Heart left ventricle (tissue), 16 donors: ENCODE measurements at regions not wholly inside any gene's neighbourhood (a gene's known extent, or its start where the extent isn't known, plus 50 kb on each side); places are given as distances from the start of the nearest gene placed in this dataset.

Source experiments
- ATAC-seq, 4 donors: fragments of 200-7000 bp; cut with Tn5 transposase; one replicate each; pipeline ENCODE4 v1.9.1; 2020 to 2022; ENCODE audit warnings: moderate library complexity in 4 of 4, mild to moderate bottlenecking in 3 of 4, moderate number of reproducible peaks in 1 of 4
- DNase-seq, 5 donors: peaks; one replicate each; pipeline ENCODE4 v3.0.0-alpha.2; 2020
- H3K27ac ChIP-seq, 12 donors: fragments of 200-600 bp; sonication (generic) in 4 of 12; one replicate each; pipeline versions ENCODE4 v1.5.0 to v1.8.0; 2016 to 2022; ENCODE audit warnings: mild to moderate bottlenecking in 2 of 12
- H3K27me3 ChIP-seq, 9 donors: fragments of 200-600 bp; sonication (generic) in 2 of 9; one replicate each; pipeline versions ENCODE4 v1.5.1 to v1.8.0; 2016 to 2022; ENCODE audit warnings: mild to moderate bottlenecking in 3 of 9
- H3K36me3 ChIP-seq, 9 donors: fragments of 200-600 bp; sonication (generic) in 2 of 9; one replicate each; pipeline versions ENCODE4 v1.5.0 to v1.8.0; 2018 to 2022; ENCODE audit warnings: mild to moderate bottlenecking in 2 of 9
- H3K4me1 ChIP-seq, 12 donors: fragments of 200-600 bp; sonication (generic) in 4 of 12; one replicate each; pipeline versions ENCODE4 v1.5.0 to v1.8.0; 2016 to 2022; ENCODE audit warnings: mild to moderate bottlenecking in 3 of 12
- H3K4me3 ChIP-seq, 12 donors: fragments of 200-600 bp; sonication (generic) in 4 of 12; one replicate each; pipeline versions ENCODE4 v1.5.0 to v1.8.0; 2017 to 2022; ENCODE audit warnings: mild to moderate bottlenecking in 9 of 12, moderate library complexity in 4 of 12
- H3K9me3 ChIP-seq, 12 donors: fragments of 200-600 bp; sonication (generic) in 4 of 12; one replicate each; pipeline versions ENCODE4 v1.5.0 to v1.8.0; 2016 to 2022; ENCODE audit warnings: mild to moderate bottlenecking in 1 of 12
- POLR2A ChIP-seq, 2 donors: fragments of 450-650 bp; IDR thresholded peaks; one replicate each; pipeline ENCODE4 v1.6.1; 2017; ENCODE audit warnings: antibody characterized with exemption in 2 of 2, mild to moderate bottlenecking in 2 of 2, moderate library complexity in 2 of 2
- WGBS, 4 donors: extraction: QIAGEN DNeasy Blood & Tissue Kit in 2 of 4; methylation state at CpG; one replicate each; pipeline versions ENCODE4 v1.1.5 to v1.1.7; 2013 to 2018; 5-methylcytosine and 5-hydroxymethylcytosine counted together
- intact Hi-C, 10 donors: fragments of 100-400 bp; cut with DNase I; formaldehyde crosslinking; loops; one replicate each; pipeline versions ENCODE4 v1.11.1 to v1.14.2; 2022
- TF ChIP-seq, protein P1 (sequence below), 12 donors: fragments of 200-600 bp; sonication (generic) in 4 of 12; IDR thresholded peaks; one replicate each; pipeline versions ENCODE4 v1.5.0 to v1.8.0; 2018 to 2022; ENCODE audit warnings: antibody characterized with exemption in 12 of 12, mild to moderate bottlenecking in 5 of 12
- donor health status: ischemic (EF 13 %, LVEDD 7.1; RV severe dilation, severe dysfunction).
- donor health status: healthy with polysubstance abuse.
- donor health status: DM: no; HTN: yes; CAD: no.
- donor health status: DM: no; HTN: no; CAD: no.
- donor health status: ischemic (EF 25% LVEDD 6.9; RV normal size, moderate dysfunction).
- donor health status: ischemic (EF 25% LVEDD 5.7; RV mildly dilated, moderate dysfunction).
- donor health status: healthy.
- donor health status: DM: yes; HTN: yes; CAD: no.
- donor health status: ischemic (EF 35%, LVEDD 5.7; RV mildly dilated, moderate dysfunction).
- donor health status: nonischemic (EF 11% LVEDD 7.7; RV severe dilation, severe dysfunction).
- donor health status: DM: yes; HTN: yes; CAD: no.
- donor health status: PGD.
- donor health status: ischemic (EF 29% LVEDD 5.4; RV normal size, mild dysfunction).
- donor health status: nonischemic (EF 23%, LVEDD 6.1; RV moderate dilation, normal function).

- Histone ChIP-seq H3K4me1 (no peaks in the 10 kb centered on the region), H3K9me3 (peaks cover 0 to 9% (median 0%) of the 10 kb centered on the region in 12 donors), H3K27me3 (no peaks in the 10 kb centered on the region), H3K27ac (no peak overlapping the region), H3K36me3 (no peaks in the 10 kb centered on the region), H3K4me3 (no peak overlapping the region)
- 76 to 84% (median 79%) methylated on average over 7 of the region's 7 CpGs for WGBS, 4 donors
- intact Hi-C loops, result no loop called here
- DNase-seq, result no peak
- TF ChIP-seq, protein P1, sequence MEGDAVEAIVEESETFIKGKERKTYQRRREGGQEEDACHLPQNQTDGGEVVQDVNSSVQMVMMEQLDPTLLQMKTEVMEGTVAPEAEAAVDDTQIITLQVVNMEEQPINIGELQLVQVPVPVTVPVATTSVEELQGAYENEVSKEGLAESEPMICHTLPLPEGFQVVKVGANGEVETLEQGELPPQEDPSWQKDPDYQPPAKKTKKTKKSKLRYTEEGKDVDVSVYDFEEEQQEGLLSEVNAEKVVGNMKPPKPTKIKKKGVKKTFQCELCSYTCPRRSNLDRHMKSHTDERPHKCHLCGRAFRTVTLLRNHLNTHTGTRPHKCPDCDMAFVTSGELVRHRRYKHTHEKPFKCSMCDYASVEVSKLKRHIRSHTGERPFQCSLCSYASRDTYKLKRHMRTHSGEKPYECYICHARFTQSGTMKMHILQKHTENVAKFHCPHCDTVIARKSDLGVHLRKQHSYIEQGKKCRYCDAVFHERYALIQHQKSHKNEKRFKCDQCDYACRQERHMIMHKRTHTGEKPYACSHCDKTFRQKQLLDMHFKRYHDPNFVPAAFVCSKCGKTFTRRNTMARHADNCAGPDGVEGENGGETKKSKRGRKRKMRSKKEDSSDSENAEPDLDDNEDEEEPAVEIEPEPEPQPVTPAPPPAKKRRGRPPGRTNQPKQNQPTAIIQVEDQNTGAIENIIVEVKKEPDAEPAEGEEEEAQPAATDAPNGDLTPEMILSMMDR (IDR thresholded peaks at IDR 0.05), result no peak
- no peak for TF ChIP-seq POLR2A (IDR thresholded peaks at IDR 0.05)
- no peak for ATAC-seq
Observed at GRCh38 chr4:189513421-189513820, 427.3 kb upstream of the FRG1 start.

- no peak for ATAC-seq
- Histone ChIP-seq H3K9me3 (peaks cover 0 to 9% (median 0%) of the 10 kb centered on the region in 12 donors), H3K36me3 (no peaks in the 10 kb centered on the region), H3K4me1 (no peaks in the 10 kb centered on the region), H3K4me3 (no peak overlapping the region), H3K27ac (no peak overlapping the region), H3K27me3 (no peaks in the 10 kb centered on the region)
- intact Hi-C loops, result no loop called here
- 92 to 96% (median 94%) methylated on average over 8 to 9 of the region's 9 CpGs for WGBS, 4 donors
- no peak for DNase-seq
- TF ChIP-seq, protein P1 (IDR thresholded peaks at IDR 0.05), result no peak
- no peak for TF ChIP-seq POLR2A (IDR thresholded peaks at IDR 0.05)
Observed at GRCh38 chr4:189514209-189514608, 426.5 kb upstream of the FRG1 start.

DNA sequence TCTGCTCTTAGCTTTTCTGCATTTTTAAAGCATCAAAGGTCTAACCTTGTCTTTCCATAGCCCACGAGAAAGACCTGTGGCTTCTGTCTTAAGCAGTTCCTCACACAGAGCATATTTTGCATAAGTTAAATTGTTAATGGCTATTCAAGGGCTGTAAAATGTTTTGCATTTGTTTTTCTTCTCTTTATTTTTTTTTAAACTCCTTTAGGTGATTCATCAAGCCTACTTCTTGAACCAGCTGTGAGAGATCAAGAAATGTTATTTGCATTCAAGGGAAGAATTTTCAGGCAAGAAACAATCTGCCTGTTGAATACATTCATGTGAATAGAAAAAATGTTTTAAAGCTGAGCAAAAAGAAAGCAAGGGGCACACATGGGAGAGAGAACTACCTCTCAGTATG is 423.8 kb upstream of the FRG1 start:
- Histone ChIP-seq H3K4me1 (no peaks in the 10 kb centered on the region), H3K27ac (no peak overlapping the region), H3K9me3 (no peaks in the 10 kb centered on the region), H3K4me3 (no peak overlapping the region), H3K36me3 (no peaks in the 10 kb centered on the region), H3K27me3 (no peaks in the 10 kb centered on the region)
- intact Hi-C loops, result no loop called here
- WGBS, 4 donors, result 49 to 78% (median 66%) methylated on average over 1 of the region's 1 CpG
- TF ChIP-seq POLR2A (IDR thresholded peaks at IDR 0.05), result no peak
- TF ChIP-seq, protein P1 (IDR thresholded peaks at IDR 0.05), result no peak
- ATAC-seq, result no peak
- no peak for DNase-seq

DNA sequence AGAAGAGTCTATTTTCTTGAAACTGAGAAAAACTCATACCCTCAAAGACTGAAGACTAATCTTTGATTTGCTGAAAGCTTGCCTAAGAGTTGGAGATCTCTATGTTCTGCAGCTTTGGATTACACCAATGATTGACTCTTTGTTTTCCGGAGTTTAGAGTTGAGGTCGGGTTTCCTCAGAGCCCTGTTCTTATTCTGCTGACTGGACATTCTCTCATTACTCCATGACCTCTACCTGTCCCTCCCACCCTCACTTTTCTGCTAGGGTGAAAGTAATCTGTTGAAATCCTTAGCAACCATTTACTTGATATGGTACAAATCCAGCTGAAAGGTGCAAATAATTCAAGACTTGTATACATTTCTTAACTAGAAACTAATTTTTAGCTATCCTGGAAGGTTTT is 421.5 kb upstream of the FRG1 start:
- ATAC-seq (no peak), DNase-seq (no peak)
- Histone ChIP-seq H3K27ac (no peak overlapping the region), H3K4me3 (no peak overlapping the region), H3K4me1 (no peaks in the 10 kb centered on the region), H3K36me3 (no peaks in the 10 kb centered on the region), H3K27me3 (no peaks in the 10 kb centered on the region), H3K9me3 (peaks cover 0 to 8% (median 0%) of the 10 kb centered on the region in 12 donors)
- intact Hi-C loops, result no loop called here
- WGBS, 4 donors, result 72 to 82% (median 79%) methylated on average over 2 of the region's 2 CpGs
- TF ChIP-seq, protein P1 (IDR thresholded peaks at IDR 0.05), result no peak
- TF ChIP-seq POLR2A (IDR thresholded peaks at IDR 0.05), result no peak
